ENCODE measurements at regions not wholly inside any gene's neighbourhood (a gene's known extent, or its start where the extent isn't known, plus 50 kb on each side); places are given as distances from the start of the nearest gene placed in this dataset.
"Not testable (repeated sequence)": the region's sequence is repeated elsewhere in the genome, so short reads cannot be mapped to it uniquely, and the experiment has no call there.

GRCh38 chr6:71083308-71083820 is 126.5 kb upstream of the B3GAT2 start:
- no peak for DNase-seq (ENCODE audit: low spot score)
- in situ Hi-C loops (cut with MboI; ENCODE audit: low sequenced_read_pairs, unreplicated experiment) = no loop called here

GRCh38 chr6:71088166-71088565 is 131.3 kb upstream of the B3GAT2 start:
- TF ChIP-seq, protein P1, sequence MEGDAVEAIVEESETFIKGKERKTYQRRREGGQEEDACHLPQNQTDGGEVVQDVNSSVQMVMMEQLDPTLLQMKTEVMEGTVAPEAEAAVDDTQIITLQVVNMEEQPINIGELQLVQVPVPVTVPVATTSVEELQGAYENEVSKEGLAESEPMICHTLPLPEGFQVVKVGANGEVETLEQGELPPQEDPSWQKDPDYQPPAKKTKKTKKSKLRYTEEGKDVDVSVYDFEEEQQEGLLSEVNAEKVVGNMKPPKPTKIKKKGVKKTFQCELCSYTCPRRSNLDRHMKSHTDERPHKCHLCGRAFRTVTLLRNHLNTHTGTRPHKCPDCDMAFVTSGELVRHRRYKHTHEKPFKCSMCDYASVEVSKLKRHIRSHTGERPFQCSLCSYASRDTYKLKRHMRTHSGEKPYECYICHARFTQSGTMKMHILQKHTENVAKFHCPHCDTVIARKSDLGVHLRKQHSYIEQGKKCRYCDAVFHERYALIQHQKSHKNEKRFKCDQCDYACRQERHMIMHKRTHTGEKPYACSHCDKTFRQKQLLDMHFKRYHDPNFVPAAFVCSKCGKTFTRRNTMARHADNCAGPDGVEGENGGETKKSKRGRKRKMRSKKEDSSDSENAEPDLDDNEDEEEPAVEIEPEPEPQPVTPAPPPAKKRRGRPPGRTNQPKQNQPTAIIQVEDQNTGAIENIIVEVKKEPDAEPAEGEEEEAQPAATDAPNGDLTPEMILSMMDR (IDR thresholded peaks at IDR 0.05; ENCODE audit: borderline replicate concordance, control extremely low read depth, extremely low read depth, insufficient read depth, missing control alignments) = no peak
- in situ Hi-C loops (cut with MboI; ENCODE audit: low sequenced_read_pairs, unreplicated experiment) = no loop called here

More at GRCh38 chr6:71083308-71083820, 126.5 kb upstream of the B3GAT2 start:
- TF ChIP-seq, protein P1 (IDR thresholded peaks at IDR 0.05; ENCODE audit: borderline replicate concordance, control extremely low read depth, extremely low read depth, insufficient read depth, missing control alignments) = no peak

DNA sequence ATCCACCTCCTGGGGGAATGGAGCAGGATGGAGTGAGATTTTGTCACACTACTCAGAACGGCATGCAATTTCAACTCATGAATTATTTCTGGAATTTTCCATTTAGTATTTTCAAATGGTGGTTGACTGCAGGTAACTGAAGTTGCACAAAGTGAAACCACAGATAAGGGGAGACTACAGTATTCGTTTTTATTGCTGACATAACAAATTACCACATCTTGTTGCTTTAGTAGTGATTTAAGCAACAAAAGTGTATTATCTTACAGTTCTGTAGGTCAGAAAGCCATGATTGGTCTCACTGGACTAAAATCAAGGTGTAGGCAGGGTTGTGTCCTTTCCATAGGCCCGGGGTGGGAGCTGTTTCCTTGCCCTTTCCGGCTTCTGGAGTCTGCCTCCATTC is 133.4 kb upstream of the B3GAT2 start:
- DNase-seq (ENCODE audit: low spot score) = no peak
- in situ Hi-C loops (cut with MboI; ENCODE audit: low sequenced_read_pairs, unreplicated experiment) = no loop called here
- TF ChIP-seq, protein P1 (IDR thresholded peaks at IDR 0.05; ENCODE audit: borderline replicate concordance, control extremely low read depth, extremely low read depth, insufficient read depth, missing control alignments) = no peak

More at GRCh38 chr6:71088166-71088565, 131.3 kb upstream of the B3GAT2 start:
- DNase-seq (ENCODE audit: low spot score) = no peak

GRCh38 chr6:71091167-71091566 is 134.3 kb upstream of the B3GAT2 start:
- DNase-seq (ENCODE audit: low spot score) = no peak
- TF ChIP-seq, protein P1 (IDR thresholded peaks at IDR 0.05; ENCODE audit: borderline replicate concordance, control extremely low read depth, extremely low read depth, insufficient read depth, missing control alignments) = no peak
- in situ Hi-C loops (cut with MboI; ENCODE audit: low sequenced_read_pairs, unreplicated experiment) = no loop called here

- TF ChIP-seq, protein P1 (IDR thresholded peaks at IDR 0.05; ENCODE audit: borderline replicate concordance, control extremely low read depth, extremely low read depth, insufficient read depth, missing control alignments) = no peak
- in situ Hi-C loops (cut with MboI; ENCODE audit: low sequenced_read_pairs, unreplicated experiment) = no loop called here
- no peak for DNase-seq (ENCODE audit: low spot score)
Measured at GRCh38 chr6:71091956-71092355, 135.1 kb upstream of the B3GAT2 start.

GRCh38 chr6:71097264-71097663 is 140.4 kb upstream of the B3GAT2 start:
- in situ Hi-C loops (cut with MboI; ENCODE audit: low sequenced_read_pairs, unreplicated experiment); DNase-seq (ENCODE audit: low spot score): not testable (repeated sequence)

DNA sequence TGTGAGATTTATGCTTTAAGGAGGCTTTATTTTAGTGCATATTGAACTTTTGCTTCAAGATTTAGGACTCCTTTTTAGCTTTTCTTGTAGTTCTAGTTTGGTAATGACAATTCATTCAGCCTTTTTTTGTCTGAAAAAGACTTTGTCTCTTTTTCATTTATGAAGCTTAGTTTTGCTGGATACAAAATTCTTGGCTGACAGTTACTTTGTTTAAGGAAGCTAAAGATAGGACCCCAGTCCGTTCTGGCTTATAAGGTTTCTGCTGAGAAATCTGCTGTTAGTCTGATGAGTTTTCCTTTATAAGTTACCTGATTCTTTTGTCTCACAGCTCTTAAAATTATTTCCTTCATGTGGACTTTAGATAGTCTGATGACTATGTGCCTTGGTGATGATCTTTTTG is 142.8 kb upstream of the B3GAT2 start:
- TF ChIP-seq, protein P1 (IDR thresholded peaks at IDR 0.05; ENCODE audit: borderline replicate concordance, control extremely low read depth, extremely low read depth, insufficient read depth, missing control alignments) = no peak
- in situ Hi-C loops (cut with MboI; ENCODE audit: low sequenced_read_pairs, unreplicated experiment) = no loop called here
- no peak for DNase-seq (ENCODE audit: low spot score)

All from GM13976 (cell line).